SU-DHL-6 (cell line): ENCODE measurements at regions not wholly inside any gene's neighbourhood (a gene's known extent, or its start where the extent isn't known, plus 50 kb on each side); places are given as distances from the start of the nearest gene placed in this dataset.

Experiments
- H2AFZ ChIP-seq: fragments of 200-600 bp; sonication (generic); 2 replicates; pipeline ENCODE4 v1.6.1; 2014; ENCODE audit warnings: low read depth, mild to moderate bottlenecking, moderate library complexity, mixed read lengths, antibody characterized with exemption, low read length; ENCODE audit not compliant: severe bottlenecking
- H3F3A ChIP-seq: fragments of 200-600 bp; shearing (Covaris generic); 2 replicates; pipeline ENCODE4 v1.6.0; 2016; ENCODE audit warnings: antibody characterized with exemption, mild to moderate bottlenecking; ENCODE audit not compliant: insufficient read depth
- H3K27ac ChIP-seq: fragments of 200-600 bp; sonication (generic); 2 replicates; pipeline ENCODE4 v1.5.1; 2016; ENCODE audit warnings: low read depth, mild to moderate bottlenecking, low read length, moderate library complexity, mixed read lengths
- H3K27me3 ChIP-seq: fragments of 200-600 bp; sonication (generic), shearing (Covaris generic); 2 replicates; pipeline ENCODE4 v1.6.0; 2014; ENCODE audit warnings: mild to moderate bottlenecking, low read length
- H3K36me3 ChIP-seq: fragments of 200-600 bp; sonication (generic); 2 replicates; pipeline ENCODE4 v1.6.1; 2014; ENCODE audit warnings: mild to moderate bottlenecking, low read length, mixed read lengths
- H3K4me2 ChIP-seq: fragments of 300-600, 200-600 bp; shearing (Covaris generic), sonication (generic); 2 replicates; pipeline ENCODE4 v1.6.0; 2014; ENCODE audit warnings: low read length, low read depth, mild to moderate bottlenecking; ENCODE audit not compliant: poor library complexity, severe bottlenecking
- H3K4me3 ChIP-seq: fragments of 200-600 bp; sonication (generic); 2 replicates; pipeline ENCODE4 v1.5.1; 2014; ENCODE audit warnings: antibody characterized with exemption, low read length, mild to moderate bottlenecking, mixed read lengths; ENCODE audit not compliant: insufficient read depth, poor library complexity, severe bottlenecking
- H3K79me2 ChIP-seq: fragments of 200-600 bp; sonication (generic); 2 replicates; pipeline ENCODE4 v1.6.1; 2014; ENCODE audit warnings: mild to moderate bottlenecking, low read length, moderate library complexity; ENCODE audit not compliant: insufficient read depth
- H3K9ac ChIP-seq: fragments of 200-600 bp; sonication (generic); 2 replicates; pipeline ENCODE4 v1.7.0; 2014; ENCODE audit warnings: mild to moderate bottlenecking, low read length
- H3K9me2 ChIP-seq: fragments of 200-600 bp; sonication (generic); replicated peaks from 2 replicates; pipeline ENCODE4 v1.6.1; 2014; ENCODE audit warnings: low read length; ENCODE audit not compliant: insufficient read depth
- H3K9me3 ChIP-seq: fragments of 200-600 bp; sonication (generic); 2 replicates; pipeline ENCODE4 v1.6.1; 2014; ENCODE audit warnings: low read length, mixed read lengths; ENCODE audit not compliant: insufficient read depth
- H4K20me1 ChIP-seq: fragments of 200-600 bp; sonication (generic); 2 replicates; pipeline ENCODE4 v1.6.1; 2014; ENCODE audit warnings: low read depth, mild to moderate bottlenecking, antibody characterized with exemption, low read length, moderate library complexity, mixed read lengths
- EZH2phosphoT487 ChIP-seq: fragments of 200-600 bp; sonication (generic), shearing (Covaris generic); conservative IDR thresholded peaks from 2 replicates; pipeline ENCODE4 v1.6.1; 2018; ENCODE audit warnings: mild to moderate bottlenecking, antibody characterized with exemption, low read length, moderate library complexity, mixed read lengths
- TF ChIP-seq, protein P1 (sequence below): fragments of 200-600 bp; sonication (generic); IDR thresholded peaks from one replicate; pipeline ENCODE4 v1.5.1; 2017; ENCODE audit warnings: antibody characterized with exemption, mild to moderate bottlenecking, low read length, moderate library complexity; ENCODE audit not compliant: insufficient read depth, poor library complexity, severe bottlenecking

DNA sequence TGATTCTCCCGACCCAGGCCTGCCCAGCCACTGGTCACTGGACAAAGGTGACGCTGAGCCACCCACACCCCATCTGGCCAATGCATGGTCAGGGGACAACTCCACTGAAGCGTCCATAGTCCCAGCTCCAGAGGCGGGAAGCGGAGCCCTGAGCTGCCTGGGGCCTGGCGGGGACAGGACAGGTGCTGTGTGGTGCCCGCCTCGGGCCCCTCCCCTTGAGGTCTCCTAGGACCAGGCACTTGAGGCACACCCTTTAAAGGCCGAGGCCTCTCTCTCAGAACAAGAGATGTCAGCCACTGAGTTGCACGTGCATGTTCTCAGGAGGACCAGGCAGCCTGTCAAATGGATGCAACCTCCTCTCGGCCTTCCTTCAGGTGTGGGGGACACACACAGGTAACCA, 52.5 kb upstream of the PPP2R2D start:
- no peak overlapping the region for H3K9ac ChIP-seq
- H4K20me1 ChIP-seq: no peaks in the 10 kb centered on the region
- no peaks in the 10 kb centered on the region for H3K79me2 ChIP-seq
- no peak overlapping the region for H3K4me2 ChIP-seq
- no peaks in the 10 kb centered on the region for H3F3A ChIP-seq
- no peaks in the 10 kb centered on the region for H3K9me2 ChIP-seq
- no peak overlapping the region for H3K4me3 ChIP-seq
- no peak overlapping the region for H3K27ac ChIP-seq
- TF ChIP-seq, protein P1, sequence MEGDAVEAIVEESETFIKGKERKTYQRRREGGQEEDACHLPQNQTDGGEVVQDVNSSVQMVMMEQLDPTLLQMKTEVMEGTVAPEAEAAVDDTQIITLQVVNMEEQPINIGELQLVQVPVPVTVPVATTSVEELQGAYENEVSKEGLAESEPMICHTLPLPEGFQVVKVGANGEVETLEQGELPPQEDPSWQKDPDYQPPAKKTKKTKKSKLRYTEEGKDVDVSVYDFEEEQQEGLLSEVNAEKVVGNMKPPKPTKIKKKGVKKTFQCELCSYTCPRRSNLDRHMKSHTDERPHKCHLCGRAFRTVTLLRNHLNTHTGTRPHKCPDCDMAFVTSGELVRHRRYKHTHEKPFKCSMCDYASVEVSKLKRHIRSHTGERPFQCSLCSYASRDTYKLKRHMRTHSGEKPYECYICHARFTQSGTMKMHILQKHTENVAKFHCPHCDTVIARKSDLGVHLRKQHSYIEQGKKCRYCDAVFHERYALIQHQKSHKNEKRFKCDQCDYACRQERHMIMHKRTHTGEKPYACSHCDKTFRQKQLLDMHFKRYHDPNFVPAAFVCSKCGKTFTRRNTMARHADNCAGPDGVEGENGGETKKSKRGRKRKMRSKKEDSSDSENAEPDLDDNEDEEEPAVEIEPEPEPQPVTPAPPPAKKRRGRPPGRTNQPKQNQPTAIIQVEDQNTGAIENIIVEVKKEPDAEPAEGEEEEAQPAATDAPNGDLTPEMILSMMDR: no peak
- no peak for TF ChIP-seq EZH2phosphoT487
- H3K36me3 ChIP-seq: no peaks in the 10 kb centered on the region
- no peaks in the 10 kb centered on the region for H3K27me3 ChIP-seq
- no peak overlapping the region for H2AFZ ChIP-seq
- no peaks in the 10 kb centered on the region for H3K9me3 ChIP-seq

DNA sequence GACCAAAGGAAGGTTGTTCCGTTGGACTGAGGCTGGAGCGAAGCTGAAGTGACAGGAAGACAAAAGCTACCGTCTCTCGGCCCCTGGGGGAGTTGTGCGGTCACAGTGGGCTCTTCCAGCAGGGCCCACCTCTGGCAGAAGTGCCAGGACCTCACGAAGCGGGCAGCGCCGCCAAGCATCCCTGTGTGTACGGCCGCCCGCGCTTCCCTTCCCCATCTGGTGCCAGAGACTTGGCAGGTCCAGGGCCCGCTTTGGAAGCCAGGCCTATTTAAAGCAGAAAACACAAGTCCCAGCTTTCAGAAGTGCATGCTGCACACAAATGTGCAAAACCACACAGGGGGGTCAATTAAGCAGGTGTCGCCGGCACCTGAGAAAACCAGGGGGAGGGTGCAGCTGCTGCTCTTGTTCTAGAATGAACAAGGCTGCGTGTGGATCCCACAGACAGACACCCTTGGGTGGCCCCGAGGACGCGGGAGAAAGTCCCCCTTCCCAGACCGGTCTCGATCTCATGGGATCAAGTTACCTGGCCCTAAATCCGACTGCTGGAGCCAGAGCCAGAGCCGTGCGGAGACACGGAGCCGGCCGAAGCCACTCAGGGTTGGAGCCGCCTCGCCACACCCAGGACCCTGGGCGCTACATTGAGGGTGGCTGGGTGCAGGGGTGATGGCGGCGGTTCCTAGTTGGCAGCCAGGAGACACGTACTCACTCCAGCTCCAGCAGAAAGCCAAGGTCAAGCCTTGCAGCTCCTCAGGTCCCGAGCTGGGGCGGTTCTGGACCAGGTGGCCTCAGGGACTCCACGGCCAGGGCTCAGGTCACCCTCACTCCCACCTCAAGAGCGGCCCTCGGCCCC, 51.8 kb upstream of the PPP2R2D start:
- Histone ChIP-seq H3K9me2 (no peaks in the 10 kb centered on the region), H2AFZ (no peak overlapping the region), H3K79me2 (no peaks in the 10 kb centered on the region), H3K4me3 (no peak overlapping the region), H3K4me2 (no peak overlapping the region), H3F3A (no peaks in the 10 kb centered on the region), H3K27me3 (no peaks in the 10 kb centered on the region), H3K9ac (no peak overlapping the region), H3K36me3 (no peaks in the 10 kb centered on the region), H3K27ac (no peak overlapping the region), H4K20me1 (no peaks in the 10 kb centered on the region), H3K9me3 (no peaks in the 10 kb centered on the region)
- TF ChIP-seq, protein P1: no peak
- TF ChIP-seq EZH2phosphoT487: no peak

DNA sequence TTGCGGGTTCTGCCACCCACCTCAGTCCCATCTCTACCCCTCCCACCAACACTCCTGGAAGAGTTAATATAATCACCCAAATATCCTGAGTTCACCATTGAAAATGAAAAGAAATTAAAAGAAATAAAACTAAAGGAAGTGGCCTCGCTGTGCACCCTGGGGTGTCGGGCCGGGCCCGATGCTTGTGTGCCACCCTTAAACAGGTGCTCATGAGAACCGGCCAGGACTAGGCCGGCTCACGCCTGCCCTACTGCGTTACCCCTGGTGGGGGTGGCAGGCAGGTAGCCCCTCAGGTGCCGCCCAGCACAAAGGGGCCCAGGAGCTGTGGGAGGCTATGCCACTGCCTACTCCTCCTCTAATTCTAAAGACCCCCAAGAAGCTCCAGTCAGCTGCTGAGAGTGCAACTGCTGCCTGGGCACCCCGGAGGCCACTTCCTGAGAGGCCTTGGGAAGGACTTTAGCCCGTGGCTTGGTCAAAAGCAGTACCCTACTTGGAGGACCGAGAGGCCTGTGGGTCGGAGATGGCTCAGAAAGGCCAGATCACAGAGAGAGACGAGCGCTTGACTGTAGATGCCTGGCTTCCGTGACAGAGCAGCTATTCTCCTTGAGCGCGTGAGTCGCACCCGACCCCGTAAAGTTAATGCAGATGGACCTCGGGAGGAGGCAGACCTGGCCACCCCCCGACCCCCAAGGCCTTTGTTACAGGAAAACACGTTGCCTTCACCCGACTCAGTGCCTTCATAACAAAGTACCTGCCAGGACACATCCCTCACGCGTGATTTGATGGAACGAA, 51.0 kb upstream of the PPP2R2D start:
- no peak overlapping the region for H3K4me3 ChIP-seq
- H3K9ac ChIP-seq: no peak overlapping the region
- no peaks in the 10 kb centered on the region for H3F3A ChIP-seq
- H3K4me2 ChIP-seq: no peak overlapping the region
- no peaks in the 10 kb centered on the region for H3K9me2 ChIP-seq
- H3K79me2 ChIP-seq: no peaks in the 10 kb centered on the region
- H4K20me1 ChIP-seq: no peaks in the 10 kb centered on the region
- no peaks in the 10 kb centered on the region for H3K36me3 ChIP-seq
- no peak overlapping the region for H3K27ac ChIP-seq
- H3K9me3 ChIP-seq: no peaks in the 10 kb centered on the region
- H3K27me3 ChIP-seq: no peaks in the 10 kb centered on the region
- no peak overlapping the region for H2AFZ ChIP-seq
- TF ChIP-seq, protein P1: no peak
